GM19468 (cell line): ENCODE measurements at regions not wholly inside any gene's neighbourhood (a gene's known extent, or its start where the extent isn't known, plus 50 kb on each side); places are given as distances from the start of the nearest gene placed in this dataset.
A peak's percentile ranks its signal among the peaks of the same experiment; 100 is the strongest.

Source experiments
- ATAC-seq: cut with Tn5 transposase; IDR thresholded peaks from one replicate; pipeline ENCODE4 v1.9.1; 2021; ENCODE audit warnings: mild to moderate bottlenecking, moderate library complexity, moderate number of reproducible peaks; ENCODE audit not compliant: unreplicated experiment; ENCODE audit errors: extremely low read depth

DNA sequence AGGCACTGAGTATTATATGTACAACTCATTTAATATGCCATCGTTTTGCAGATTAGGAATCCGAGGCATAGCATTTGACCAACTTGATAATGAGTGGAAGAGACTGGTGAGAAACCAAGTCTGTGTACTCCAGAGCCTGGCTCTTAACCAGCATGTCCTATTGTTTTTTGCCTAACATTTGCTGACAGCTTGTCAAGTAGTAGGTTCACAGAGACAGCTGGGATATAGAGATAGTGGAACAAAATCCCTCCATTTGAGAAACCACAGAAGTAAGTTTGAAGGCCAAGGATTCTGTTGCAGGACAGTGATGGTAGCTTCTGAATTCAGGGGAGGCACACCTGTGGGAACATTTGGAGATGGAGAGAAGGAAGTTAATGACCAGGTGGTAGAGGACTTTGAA lies 206.9 kb upstream of the PRPS1L1 start:
- ATAC-seq, result no peak

DNA sequence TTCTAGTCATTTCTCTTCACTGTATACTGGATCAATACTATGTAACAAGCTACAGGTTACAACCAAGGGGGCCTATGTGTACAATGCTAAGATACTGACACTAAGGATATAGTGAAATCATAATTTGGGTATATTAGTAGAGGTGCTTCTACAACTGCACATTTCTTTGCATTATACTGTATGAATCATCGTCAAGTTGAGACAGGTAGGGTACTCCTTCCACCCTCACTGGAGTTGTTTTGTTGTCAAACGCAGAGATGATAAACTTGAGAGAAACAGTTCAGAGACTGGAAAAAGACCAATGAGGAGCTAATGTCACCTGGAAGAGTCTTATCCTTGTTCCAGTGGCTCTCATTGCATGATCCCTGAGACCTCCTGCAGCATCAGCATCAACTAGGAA lies 208.2 kb upstream of the PRPS1L1 start:
- no peak for ATAC-seq

DNA sequence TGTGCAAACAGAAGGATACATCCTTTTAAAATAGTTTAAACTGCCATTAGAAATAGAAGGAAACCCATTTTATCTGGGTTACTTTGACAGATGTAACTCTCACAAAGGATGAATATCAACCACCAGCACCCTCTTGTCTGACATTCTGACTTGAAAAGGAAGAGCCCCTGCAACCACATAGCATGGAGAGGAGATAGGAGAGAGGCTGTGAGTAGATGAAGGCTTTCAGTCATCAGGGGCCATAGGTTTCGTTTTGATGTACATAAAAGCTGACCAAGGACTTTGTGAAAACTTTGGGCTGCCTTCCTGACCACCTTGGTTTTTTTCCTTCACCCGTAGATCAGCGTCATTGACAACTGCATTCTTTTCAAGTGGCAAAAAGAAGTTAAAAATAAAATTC lies 211.6 kb upstream of the PRPS1L1 start:
- ATAC-seq, result no peak

DNA sequence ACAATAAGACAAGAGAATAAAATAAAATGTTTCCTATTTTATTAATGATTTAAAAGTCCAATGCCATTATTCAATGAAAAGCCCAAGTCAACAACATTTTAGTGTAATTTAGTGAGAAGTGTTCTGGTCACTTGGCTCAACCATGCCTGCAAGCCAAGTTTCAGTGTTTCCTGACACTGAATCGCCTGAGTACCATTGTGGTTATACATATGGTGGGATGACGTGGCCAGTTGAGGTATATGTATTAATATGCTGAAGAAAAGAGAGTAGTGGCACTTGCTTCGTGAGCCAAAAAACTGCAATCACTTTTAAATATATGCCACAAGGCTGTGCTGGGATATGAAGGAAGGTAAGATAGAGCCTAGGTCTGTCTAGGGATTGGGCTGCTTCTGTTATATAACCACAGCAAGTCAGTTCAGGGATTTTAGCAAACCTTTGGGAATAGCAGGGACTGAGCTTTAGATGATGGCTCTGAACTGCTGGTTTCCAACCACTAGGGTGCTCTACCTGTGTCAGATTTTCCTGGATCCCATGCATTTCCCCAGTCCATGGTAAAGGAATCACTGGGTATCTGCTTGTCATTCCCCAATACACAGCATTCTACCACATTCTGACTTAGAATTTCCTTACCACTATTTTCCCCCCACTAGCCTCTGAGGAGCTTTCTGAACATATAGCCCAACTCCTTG lies 214.0 kb upstream of the PRPS1L1 start:
- peak; percentile 75 for ATAC-seq

DNA sequence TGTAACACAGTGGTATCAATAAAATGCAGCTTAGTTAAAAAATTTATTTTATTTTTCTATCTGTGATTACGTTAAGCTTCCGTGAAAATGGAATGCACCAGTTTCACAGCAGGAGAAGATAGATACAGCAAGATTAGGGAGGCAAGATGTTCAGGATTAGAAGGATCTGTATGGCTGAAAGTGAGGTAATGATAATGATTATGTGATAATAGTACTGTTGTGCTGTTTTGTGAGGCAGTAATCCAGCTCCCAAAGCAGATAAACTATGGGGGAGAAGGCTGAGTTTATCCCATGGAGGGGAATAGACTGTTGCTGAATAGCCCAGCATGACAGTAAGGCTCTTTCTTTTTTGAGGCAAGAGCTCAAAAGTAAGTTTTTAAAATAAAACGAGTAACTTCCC lies 216.1 kb upstream of the PRPS1L1 start:
- no peak for ATAC-seq

DNA sequence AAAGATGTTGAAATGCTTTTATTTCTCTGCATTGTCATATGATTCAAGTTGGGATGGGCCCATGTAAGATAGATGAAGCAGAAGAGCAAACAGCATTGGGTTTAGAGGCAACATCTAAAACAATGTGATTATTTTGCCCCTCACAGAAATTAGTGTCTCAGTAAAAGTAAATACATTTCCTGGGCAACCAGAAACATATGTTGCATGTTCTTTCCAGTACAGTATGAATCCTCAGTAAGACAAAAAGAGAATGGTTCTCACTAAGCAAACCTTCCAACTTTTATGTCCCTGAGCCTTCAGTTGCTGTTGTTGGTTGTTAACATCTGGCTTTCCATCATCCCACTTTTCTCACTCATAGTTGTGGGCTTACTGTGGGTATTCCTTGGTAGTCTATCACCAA lies 222.5 kb upstream of the PRPS1L1 start:
- ATAC-seq, result no peak

DNA sequence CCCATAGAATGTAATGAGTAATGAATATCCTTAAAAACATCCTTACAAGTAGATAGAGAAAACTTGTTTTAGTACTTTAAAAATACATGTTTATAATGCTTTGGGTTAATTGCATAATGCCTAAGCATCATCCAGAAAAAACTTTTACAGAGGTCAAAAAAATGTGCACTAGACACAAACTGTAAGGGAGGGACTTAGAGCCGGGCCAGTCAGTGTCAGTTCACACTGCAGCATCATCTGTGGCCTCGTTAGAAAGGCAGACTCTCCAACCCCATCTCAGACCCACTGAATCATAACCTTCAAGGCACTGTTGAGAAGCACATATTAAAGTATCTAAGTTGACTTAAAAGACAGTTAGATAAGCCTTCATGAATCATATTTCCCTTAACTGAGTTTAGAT lies 230.1 kb upstream of the PRPS1L1 start:
- ATAC-seq, result no peak

DNA sequence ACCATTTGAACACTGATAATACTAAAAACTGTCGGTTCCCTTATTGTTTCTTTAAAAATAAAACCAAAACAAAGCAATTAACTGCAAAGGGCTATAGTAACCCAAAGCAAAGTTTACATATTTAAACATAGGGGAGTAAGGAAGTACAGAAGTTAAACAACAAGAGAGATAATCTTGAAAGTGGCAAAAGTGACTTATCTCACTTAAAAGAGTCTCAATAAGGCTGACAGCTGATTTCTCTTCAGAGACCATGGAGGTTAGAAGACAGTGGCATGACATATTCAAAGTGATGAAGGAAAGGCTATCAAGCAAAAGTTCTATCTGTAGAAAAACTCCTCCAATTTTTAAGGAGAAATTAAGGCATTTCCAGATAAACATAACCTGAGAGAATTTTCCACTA lies 233.5 kb upstream of the HDAC9 start:
- no peak for ATAC-seq

DNA sequence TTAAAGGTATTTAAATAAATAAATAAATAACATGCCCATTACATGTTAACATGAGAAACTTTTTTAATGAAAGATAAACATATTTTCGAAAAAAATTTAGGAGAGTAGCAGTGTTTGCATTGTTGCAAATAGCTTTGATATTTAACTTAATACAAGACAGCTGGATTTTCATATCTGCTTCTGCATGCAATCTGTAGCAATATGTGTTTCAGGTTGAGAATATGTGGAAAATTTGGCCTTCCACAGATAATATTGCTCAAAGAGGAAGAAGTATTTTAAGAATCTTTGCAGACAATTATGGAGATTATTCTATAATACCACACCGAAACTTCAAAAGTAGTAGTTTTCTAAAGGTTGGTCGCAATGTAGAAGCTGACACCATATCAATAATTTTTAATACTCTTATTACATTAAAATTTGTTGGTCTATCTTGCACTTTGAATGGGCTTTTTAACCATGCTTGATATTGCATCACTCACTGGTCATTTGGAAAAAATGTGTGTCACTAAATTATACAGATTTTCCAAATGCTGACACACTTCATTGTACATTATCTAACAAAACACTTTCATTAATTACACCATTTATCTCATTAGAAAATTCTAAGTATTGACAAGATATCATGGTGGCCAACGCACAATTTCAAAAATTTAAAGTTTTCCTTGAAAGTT lies 229.8 kb upstream of the HDAC9 start:
- no peak for ATAC-seq

DNA sequence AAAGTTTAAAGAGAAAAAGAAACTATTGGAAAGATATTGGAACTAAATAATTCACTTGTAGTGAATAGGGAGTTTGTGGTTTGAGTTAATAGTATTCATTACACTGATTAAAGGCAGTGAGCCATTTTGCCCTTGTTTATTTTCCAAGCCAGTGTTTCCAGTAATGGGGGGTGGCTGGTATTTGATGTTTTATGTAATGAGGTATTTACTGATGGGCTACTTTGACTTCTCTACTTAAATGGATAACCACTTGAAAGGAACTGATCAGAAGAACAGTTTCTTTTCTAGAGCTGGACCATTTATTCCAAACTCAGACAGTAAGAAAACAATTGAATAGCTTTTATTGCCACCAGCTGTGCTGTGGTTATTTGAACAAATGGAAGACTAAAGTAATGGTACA lies 227.0 kb upstream of the HDAC9 start:
- ATAC-seq, result no peak

DNA sequence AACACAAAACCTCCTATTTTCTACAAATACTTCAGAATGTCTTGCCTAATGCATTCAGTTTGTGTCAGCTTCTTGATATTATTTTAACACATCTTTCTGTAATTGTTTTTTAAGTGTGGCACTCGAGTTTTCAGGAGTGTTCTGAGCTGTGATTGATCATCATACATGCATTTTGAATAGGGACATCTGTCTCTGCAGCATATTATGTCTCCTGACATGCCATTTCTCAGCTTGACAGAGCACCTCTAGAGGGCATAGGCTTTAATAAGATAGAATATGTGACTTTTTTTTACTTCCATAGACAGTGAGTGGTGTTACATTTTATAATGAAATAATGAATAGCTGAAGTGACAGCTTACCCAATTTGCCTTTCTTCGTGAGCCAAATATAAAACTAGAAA lies 219.2 kb upstream of the HDAC9 start:
- no peak for ATAC-seq

DNA sequence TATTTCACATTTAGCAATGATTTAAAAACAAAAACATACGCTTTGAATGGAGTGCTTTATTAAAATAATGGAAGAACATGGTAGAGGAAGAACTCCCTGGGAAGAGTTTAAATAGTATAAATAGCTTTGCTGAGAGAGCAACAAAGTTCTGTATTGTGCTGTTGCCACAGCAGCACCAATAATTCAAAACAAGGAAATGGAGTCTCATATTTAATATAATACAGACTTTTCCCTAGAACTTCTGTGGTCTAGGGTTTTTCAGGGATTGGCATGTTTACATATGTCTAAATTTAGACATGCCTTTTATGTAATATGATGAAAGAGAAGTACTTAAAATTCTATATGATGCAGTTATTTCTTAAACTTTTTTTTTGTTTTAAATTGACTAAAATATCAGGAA lies 217.2 kb upstream of the HDAC9 start:
- ATAC-seq, result no peak

DNA sequence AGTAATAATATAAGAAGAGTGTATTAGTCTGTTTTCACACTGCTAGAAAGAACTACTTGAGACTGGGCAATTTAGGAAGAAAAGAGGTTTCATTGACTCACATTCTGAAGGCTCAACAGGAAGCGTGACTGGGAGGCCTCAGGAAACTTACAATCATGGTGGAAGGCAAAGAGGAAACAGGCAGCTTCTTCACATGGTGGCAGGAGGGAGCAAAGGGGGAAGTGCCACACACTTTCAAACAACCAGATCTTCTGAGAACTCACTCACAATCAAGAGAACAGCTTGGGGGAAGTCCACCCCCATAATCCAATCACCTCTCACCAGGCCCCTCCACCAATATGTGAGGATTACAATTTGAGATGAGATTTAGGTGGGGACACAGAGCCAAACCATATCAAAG lies 212.5 kb upstream of the HDAC9 start:
- no peak for ATAC-seq

DNA sequence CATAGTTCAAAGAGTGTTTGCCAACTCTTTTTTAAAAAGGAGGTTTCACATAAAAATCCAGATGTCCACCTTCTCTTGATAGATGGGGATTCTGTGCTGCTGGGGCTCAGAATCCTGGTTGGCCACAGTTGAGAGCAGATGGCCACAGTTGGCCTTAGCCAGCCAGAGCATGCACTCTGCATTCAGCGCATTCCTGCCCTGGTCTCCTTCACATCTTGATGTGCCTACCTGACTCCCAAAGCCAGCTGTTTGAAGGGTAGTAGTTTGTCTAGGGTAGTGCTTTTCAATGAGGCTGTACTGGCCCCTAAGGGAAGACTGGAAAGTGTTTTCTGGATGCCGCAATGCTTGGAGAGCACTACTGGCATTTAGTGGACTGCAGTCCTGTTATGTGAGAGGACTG lies 208.1 kb upstream of the HDAC9 start:
- no peak for ATAC-seq

DNA sequence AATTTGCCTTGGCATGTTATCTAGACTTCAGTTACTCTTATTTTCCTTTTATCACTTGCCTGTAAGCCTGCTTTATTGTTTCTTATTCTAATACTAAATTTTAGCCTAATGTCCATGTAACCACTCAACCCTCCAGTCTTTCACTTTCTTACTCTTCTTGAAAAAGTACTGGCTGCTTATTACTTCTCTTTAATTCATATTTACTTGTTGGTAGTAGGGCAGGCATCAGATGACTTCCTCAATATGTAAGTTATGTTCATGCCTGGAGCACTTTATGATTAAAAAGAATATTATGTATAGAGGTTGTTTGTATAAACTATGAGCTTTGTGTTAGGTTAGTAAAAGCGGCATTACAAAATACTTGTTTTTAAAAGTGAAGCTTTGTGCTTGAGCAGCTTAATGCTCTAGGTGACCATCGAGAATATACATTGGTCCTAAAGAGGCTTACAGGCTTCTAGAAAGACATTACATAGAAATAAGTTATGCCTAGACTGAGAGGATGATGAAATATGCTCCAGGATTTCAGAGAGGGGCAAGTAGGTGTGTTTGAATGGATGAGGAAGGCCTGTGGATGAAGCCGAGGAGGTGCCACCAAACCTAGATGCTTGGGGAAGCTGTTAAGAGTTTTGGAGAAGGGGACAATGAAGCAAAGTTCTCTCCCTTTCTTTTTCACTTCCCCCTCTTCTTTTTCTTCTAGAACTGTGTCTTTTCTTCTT lies 207.1 kb upstream of the HDAC9 start:
- ATAC-seq, result no peak

DNA sequence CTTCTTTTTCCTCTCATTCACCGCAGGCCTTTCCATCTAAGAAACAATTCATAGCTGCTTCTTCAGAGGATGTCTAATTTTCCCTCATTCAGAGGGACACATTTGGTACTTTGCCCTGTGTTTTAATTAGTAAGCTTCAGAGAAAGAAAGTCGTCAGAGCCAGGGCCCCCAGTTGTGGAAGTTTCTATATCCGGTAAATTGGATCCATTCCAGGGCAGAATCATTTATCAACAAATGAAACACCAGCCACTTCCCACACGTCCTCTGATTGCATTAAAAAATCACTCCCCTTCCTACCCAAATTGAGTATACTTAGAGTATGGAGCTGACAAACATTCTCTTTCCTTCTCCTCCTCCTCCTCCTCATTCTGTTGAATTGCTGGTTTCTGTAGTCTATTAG lies 205.8 kb upstream of the HDAC9 start:
- ATAC-seq, result no peak

DNA sequence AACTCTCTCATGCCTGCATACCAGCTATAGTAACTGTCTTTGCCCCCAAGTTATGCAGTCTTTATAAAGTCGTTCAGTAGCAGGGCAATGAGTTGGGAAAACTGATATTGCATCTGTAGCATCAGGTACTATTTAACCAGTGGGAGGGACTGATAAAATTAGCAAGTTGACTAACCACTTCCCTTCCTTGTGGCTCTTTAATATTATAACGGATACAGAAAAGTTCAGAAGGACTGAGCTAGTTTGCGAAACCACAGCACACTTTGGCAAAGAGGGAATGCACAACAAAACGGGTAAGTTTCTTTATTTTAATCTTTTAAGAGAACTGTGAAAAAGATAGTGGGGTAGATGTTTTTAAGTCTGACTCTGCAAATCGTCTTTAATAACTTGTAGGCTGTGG lies 205.3 kb upstream of the HDAC9 start:
- ATAC-seq, result peak; percentile 63

DNA sequence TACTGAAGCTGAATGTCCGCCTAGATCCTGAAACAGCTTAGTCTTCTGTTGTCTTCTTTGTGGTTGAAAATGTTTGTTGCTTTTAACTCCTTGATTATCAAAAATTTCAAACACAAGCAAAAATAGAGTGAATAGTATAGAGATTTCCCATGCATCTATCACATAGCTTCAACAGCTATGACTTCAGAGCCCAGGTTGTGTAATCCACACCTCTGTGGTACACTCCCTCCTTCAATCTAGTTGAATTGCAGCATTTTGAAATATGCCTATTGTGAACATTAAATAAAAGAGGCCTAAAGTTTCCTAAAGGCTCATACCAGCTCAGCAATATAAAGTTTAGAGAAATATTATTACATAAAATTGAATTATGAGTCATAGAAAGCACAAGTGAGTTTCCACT lies 204.7 kb upstream of the HDAC9 start:
- ATAC-seq, result no peak

DNA sequence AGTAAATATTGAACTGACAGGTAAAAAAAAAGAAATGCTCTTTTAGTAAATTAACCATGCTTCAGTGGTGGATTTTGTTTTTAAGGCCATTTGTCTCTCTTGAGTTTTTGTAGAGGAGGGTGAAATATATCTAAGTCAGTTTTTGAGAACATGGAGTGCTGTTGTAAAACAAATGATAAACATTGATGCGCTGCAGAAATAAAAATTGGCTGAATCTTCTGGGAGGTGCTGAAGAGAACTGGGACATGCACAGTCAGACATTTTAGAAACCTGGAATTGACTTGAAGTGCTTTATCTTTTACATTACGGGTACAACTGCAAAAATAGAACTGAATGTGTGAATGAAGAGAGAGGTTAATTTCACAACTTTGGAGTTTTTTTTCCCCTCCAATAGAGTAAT lies 203.0 kb upstream of the HDAC9 start:
- no peak for ATAC-seq

DNA sequence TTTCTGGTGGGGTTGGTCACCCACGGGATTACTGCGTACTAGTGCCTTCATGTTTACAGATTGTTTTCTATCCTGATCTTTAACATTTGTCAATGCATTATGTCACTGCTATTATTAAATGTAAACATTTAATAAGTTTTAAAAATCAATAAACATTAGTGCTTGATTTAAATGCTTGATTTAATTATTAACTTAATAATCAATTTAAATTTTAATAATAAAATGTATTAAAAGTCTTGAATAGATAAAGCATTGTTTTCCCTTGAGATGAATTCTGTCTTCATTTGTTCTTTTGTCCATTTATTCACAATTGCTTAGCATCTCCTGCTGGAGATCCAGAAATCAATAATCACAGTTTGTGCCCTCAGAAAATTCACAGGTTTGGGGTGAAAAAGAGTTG lies 201.8 kb upstream of the HDAC9 start:
- ATAC-seq, result no peak

DNA sequence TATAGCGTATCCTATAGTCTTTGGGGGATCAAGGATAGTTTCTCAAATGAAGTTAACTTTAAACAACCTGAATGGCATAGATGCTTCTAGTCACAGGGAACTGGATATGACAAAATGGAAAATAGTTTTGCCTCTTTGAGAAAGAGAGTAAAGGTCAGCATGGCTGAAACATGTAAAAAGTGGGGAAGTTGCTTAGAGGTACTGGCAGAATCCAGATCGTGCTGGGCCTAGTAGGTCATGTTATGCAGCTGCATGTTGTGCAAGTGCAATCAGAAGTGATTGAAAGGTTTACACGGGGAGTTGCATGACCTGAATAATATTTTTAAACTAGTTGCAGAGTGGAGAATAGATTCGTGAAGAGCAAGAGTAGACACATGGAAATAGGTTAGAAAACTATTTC lies 201.1 kb upstream of the HDAC9 start:
- no peak for ATAC-seq
